GM19455 (cell line): ENCODE measurements at regions not wholly inside any gene's neighbourhood (a gene's known extent, or its start where the extent isn't known, plus 50 kb on each side); places are given as distances from the start of the nearest gene placed in this dataset.

ENCODE experiments used
- ATAC-seq: cut with Tn5 transposase; IDR thresholded peaks from one replicate; pipeline ENCODE4 v1.9.1; 2021; ENCODE audit not compliant: unreplicated experiment

DNA sequence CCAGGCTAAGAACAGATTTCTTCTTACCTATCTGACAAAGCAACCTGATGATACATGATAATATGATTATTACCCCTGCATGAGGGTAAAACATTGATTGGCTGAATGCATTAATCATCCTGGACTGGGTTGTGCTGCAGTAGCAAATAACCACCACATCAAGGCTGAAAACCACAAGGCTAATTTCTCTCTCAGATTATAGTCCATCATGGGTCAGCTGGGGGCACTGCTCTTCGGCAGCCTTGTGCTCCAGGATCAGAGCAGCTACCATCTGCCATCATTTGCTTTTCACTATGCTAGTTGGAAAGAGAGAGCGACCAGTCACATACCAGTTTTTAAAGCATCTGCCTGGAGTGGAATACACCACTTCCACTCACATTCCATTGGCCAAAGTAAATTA is 383.5 kb downstream of the RASEF start:
- no peak for ATAC-seq

DNA sequence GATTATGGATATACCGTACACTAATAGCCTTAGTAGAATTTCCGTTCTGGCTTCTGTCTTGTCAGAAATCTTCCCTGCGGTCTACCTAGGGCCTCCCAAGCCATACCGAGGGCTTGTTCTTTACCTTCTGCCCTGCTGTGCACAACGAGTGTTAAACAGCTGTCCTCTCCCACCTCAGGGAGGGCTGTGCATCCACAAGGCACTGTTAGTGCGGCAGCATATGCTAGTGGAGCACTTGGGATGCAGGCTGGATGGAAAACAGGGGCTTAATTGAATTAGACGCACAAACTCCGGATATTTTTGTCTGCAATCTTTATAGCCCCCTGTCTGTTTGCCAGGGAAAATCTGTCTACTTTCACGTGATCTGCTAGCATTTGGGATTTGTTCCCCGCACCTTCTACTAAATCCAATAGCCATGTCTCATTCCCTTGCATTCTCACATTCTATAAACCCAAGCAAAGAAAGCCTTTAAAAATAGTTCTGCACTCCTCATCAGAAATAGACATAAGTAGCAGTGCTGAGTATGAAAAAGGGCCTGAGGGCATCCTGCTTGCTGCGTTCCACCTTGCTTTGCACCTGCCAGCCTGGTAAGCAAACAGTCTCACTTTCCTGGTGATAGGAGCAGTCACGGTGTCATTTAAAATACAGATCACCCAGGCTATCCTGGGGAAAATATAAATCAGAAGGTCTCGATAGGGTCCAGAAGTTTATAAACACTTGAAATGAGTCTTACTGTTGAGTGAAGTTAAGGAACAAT is 382.6 kb downstream of the RASEF start:
- no peak for ATAC-seq

DNA sequence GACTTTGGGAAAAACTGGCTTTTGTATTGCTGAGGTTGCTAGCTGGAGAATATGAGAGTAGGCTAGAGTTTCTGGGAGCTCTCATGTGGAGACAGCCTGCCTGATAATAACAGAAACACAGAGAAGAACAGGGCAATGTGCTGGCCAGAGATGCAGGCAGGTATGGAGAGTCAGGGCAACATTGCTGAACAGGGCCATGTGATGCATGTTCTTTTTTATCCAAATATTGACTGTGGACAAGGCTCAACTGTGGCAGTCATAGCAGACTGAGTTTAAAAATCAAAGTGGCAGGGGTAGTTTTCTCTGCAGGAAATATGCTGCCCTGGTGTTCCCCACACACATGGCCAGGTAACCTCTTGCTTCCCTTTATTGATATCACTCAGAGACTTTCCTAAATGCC is 381.1 kb downstream of the RASEF start:
- ATAC-seq = no peak

DNA sequence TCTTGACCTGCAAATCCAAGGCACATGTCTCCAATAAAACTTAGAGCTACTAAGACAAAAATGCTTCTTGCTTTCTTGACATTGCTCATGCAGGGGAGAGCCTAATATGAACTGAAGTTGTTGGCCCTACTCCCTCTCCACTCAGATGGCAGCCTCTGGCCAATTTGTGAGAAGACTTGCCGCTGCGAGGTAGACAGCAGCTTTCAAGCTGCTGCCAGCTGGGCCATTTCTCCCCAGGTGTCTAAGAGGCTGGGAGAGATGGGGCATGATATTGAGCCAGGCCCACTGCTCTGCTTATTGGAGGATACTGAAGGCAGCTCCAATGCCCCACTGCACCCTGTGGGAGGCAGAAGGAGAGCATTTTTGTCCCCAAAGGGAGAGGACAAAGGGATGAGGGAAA is 380.5 kb downstream of the RASEF start:
- ATAC-seq = no peak

DNA sequence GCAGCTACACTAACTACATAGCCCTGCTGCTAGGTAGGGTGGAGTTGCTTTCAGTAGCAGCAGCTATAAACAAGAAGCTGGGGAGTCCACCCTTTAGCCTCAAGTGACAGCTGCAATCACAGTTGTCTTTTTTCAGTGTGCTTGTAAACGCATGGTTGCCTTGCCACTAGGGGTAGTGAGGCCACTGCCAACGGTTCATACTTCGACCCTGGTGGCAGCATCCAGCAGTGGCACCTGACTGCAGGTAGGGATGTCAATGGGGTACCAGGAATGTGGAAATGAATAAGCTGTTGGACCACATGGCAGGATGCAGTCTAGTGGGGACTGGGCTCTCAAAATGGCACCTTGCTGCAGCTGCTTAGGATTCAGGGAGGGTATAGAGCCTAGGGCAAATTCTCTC is 367.2 kb downstream of the RASEF start:
- no peak for ATAC-seq

DNA sequence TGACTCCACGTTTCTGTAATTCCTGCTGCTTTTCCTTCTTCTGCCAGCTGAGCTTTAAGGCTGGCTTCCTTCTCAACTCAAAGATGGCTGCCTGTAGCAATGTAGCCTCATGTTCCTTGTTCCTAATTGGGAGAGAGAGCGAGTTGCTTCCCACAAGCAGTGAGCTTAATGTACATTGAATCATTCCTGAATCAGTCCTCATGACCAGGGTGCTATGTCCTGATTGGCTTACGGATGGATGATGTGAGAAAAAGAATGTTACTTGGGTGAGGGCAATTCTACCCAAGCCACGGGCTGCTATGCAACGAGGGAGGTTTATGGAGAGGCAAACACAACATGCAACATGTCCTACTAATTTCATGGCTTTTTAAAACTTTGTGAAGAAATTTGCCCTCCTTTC is 356.2 kb downstream of the RASEF start:
- no peak for ATAC-seq

DNA sequence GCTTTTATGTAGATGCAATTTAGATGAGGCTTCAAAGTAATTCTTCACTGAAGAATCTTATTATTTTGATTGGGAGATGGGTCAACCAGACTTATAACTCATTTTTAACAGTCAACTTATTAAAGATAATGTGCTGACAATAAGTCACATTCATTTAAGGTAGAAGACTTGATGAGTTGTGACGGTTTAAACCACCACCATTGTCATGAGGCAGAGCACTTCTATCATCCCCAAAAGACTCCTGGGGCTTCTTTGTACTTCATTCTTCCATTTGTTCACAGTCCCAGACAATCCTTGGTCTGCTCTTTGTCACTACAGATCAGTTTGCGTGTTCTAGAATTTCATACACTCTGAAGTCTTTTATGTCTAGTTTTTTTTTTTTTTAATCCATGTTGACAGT is 346.1 kb downstream of the RASEF start:
- ATAC-seq = no peak

DNA sequence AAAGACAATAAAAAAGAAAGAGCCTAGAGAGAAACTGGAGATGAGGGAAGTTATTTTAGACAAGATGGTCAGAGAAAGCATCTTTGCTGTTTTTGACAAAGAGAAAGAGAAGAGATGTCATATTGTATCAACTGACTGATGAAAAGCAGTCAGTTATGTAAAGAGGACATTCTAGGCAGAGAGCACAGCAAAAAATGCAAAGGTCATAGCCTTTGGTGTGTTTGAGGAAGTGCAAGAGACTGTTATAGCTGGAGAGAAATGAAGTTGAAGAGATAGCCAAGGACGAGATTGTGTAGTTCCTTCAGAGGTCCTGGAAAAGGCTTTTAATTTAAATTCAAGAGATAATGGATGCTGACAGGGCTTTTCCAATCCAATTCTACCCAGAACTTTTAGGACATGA is 342.4 kb downstream of the RASEF start:
- ATAC-seq = no peak

DNA sequence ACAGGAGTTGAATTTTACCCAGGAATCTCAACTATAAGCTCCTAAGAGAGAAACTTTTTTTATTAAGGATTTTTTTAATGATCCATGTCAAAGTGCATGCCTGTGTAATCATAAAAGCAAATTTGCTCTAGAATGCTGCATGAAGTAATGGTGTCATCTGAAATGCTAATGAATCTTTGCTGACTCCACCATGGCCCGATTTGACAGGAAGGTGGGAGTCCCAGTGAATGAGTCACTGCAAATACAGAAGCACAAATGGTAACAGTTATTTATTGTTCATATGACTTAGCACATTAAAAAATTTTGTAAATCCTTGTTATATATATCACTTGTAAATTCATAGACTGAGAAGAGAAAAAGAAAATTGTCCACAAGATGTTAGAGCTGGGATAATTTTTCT is 341.3 kb downstream of the RASEF start:
- no peak for ATAC-seq

DNA sequence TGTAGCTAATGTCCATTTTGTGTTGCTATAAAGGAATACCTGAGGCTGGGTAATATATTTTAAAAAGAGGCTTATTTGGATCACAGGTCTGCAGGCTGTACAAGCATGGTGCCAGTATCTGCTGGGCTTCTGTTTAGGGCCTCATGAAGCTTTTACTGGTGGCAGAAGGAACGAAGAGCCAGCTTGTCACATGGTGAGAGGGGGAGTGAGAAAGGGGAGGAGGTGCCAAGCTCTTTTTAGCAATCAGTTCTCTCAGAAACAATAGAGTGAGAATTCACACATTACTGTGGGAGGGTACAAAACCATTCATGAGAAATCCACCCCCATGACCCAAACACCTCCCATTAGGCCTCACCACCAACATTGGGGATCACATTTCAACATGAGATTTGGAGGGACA is 340.9 kb downstream of the RASEF start:
- no peak for ATAC-seq

DNA sequence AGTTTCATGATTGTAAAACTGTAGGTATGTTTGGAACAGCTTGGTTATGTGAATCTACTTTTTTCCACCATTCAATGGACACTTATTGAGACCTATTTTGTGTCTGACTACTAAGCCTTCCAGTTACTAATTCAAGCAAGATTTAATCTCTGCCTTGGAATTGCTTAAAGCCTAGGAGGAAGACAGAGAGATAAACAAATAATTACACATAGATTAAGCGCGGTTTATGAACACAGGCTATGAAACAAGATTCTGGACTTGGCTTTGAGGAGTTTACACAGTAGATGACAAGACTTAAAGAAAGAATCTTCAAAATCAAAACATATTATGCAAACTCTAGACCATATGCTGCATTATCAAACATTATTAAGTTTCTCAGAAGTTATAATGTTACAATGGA is 340.4 kb downstream of the RASEF start:
- no peak for ATAC-seq

DNA sequence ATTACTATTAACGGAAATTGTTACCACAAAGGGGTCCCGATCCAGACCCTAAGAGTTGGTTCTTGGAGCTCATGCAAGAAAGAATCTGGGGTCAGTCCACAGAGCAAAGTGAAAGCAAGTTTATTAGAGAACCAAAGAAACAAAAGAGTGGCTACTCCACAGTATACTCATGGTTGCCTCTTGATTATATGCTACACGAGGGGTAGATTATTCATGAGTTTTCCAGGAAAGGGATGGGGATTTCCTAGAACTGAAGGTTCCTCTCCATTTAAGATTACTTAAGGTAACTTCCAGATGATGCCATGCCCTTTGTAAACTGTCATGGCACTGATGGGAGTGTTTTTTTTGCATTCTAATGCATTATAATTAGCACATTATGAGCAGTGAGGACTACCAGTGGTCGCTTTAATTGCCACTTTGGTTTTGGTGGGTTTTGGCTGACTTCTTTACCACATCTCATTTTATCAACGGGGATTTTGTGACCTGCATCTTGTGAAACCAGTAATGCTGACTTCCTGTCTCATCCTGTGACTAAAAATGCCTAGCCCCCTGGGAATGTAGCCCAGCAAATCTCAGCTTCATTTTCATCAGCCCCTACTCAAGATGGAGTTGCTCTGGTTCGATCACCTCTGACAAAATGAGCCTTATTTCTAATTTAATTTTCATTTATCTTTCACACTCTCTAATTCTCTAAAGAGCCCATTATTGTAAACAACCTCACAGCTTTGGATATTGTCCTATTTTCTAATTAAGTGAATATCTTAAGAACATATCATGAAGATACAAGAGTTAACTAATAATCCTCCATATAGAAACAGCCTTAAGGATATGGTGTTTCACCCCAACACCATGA is 336.3 kb downstream of the RASEF start:
- ATAC-seq = no peak

DNA sequence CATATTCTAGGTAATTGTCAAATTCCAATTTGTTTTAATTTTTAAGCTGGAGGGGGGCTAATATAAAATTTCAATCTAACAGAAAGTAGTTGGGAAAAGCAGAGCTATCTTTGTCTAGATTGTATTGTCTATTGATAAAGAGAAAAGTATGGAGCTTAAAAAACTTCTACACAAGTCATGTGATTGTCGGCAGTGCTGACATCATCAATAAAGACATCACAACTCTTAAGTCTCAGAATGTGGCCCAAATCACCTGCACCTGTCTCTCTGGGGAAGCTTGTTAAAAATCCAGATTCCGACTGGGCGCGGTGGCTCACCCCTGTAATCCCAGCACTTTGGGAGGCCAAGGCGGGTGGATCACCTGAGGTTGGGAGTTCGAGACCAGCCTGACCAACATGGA is 333.8 kb downstream of the RASEF start:
- no peak for ATAC-seq

DNA sequence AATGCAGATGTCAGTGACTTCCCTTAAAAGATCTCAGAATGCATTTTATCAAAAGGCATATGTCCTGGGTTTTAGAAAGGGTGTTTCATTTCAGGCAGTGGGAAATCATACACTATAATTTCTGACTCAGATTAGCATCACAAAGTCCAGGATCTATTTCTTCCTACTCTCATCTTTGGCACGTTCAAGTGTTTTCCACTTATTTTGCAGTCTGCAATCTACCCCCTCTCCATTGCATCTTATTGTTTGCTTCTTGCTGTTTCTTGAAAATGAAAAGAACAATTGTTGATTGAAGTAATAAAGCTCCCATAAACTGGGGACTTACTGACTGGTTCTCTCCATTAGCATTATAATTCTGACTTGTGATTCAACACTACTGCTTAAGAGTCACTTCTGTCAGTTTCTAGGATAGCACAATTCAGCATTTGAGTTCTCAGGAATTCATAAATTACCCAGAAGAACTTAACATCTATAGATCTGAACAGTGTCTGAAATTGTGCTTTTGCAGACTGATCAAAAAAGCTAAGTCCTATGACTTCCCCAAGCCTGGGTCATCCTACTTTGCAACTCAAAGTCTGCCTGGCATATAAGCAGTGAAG is 332.9 kb downstream of the RASEF start:
- no peak for ATAC-seq

DNA sequence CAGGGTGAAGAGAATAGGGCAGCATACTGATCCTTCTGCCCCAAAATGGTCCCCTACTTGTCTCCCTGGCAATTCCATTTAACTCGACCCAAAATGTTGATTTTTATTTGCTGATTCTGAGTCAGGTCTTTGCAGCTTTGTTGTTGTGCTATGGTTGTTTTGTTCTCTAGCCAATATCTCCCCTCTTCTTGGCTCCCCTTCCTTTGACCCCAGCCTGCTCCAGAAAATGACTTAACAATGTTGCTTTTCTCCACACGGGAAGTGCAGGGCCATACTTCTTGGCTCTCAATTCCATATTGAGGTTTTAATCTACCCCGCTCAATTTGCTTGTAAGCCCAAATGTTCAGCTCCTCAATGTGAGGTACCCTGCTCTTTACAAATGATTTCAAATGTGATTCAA is 330.0 kb downstream of the RASEF start:
- no peak for ATAC-seq

DNA sequence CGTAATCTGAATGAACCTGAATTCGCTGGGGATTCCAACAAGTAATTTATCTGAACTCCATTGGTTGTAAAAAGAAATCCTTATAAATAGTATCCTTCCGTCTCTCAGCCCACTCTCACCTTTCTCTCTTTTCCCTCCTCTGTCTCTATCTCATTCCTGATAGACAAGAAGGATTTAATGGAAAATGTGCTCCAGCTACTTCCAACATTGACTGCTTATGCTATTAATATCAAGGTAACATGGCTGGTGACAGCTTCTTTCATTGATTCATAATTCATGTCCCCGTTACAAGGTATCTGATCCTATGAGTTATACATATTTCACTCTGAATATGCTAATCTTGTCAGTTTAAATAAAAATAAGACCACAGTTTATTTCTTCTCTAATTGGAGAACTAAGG is 326.8 kb downstream of the RASEF start:
- ATAC-seq = no peak

DNA sequence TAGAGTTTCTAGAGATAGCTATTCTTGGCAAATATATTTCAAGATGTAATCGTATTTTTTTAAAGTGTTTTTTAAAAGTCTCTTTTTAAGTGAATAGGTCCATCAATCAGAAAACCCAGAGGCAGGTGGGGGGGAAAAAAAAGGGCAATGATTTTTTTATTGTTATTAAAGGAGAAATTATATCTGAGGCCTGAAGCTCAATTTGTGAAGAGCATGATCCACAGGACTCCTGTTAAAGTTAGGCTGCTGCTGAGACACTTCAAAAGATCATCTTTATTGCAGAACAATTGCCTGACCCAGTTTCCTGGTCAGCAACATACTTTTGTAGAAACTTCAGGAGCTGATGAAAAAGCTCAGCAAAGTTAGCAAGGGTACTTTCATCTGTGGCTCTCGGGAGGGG is 326.2 kb downstream of the RASEF start:
- ATAC-seq = no peak

DNA sequence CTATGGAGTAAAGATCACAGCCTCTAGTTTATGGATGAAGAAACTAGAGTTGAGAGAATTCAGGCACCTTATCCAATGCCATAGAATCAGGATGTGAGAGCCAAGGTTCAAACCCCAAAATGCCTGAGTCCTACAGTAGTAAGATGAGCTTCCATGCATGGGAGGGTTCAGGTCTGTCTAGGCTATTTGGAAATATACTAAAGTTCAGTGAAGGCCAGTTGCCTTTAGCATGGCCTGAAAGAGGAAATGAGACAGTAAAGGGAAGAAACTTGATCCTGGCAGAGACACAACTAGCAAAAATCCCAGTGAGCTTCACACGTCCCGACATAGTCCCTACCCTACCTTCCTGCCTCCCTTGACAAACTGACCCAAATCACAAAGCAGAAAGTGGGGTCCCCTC is 317.0 kb downstream of the RASEF start:
- ATAC-seq = no peak

DNA sequence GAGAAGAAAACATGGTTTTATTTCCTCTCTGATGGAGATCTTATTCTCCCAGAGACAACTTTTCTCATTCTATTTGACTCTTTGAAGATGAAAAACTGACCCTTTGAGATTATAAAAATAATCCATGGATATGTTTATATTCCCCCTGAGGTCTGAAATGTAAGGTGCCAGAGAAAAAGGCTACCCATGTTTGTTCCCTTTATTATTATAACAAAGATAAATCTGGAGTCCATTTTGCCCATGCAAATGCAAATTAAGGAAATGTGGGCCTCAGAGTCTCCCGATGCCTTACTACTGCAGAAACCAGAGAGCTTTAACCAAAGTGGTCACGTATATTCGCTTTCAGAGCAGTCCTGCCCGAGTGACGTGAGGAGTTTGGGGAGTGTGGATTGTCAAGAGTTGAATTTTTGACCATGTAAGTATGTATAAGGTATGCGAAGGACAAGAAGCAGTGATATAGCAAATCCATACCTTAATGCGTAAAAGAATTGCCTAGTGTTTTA is 312.5 kb downstream of the RASEF start:
- ATAC-seq = no peak

DNA sequence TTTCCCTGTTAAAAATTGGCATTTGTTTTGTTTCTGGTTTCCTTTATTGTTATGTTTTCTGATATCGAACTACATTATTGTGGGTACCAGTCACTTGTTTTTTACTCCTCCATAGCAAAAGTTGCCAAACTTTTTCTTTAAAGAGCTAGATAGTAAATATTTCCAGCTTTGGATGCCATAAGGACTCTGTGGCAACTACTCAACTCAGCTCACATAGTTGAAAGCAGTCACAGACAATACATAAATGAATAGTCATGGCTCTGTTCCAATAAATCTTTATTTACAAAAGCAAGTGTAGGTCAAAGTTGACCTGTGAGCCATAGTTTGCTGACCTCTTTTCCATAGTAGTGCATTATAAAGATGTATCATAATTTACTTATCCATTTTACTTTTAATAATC is 305.0 kb downstream of the RASEF start:
- ATAC-seq = no peak

DNA sequence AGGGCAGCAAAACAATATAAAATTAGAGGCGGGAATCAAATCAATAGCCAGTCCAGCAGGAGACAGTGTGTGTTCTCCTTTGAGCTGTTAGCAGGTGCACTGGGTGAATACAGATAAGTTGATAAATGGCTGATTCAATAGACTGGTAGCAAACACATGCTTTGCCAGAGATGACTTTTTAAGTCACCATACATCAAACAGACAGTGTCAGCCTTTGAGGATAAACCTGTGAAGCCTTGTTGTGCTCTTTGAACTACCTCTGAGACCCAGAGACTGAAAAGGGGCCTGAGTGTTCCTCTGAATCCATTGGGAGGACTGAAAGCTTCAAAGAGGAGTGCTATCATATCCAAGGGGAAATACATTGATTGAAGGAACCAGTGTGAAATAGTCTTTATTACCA is 301.9 kb downstream of the RASEF start:
- no peak for ATAC-seq

DNA sequence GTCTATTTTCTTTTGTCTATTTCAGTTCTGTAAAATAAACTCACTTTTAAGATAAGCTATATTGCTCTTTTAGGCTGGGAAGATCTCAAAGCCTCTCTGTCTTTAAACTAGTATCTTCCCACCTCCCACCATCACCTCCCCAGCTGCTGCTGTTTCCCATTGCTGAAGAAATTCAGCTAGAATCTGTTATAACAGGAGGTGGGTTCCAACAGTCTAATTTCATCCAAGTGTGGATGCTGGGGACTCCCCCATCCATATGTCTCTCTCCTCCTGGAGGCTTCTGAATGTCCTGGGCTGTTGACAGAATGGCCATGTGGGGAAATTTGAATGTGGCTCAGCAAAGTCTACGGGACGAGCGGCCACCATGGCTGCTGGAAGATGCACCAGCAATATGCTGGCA is 301.0 kb downstream of the RASEF start:
- no peak for ATAC-seq
